Natural killer cell (primary cell): ENCODE measurements at regions not wholly inside any gene's neighbourhood (a gene's known extent, or its start where the extent isn't known, plus 50 kb on each side); places are given as distances from the start of the nearest gene placed in this dataset.

Source experiments
- ATAC-seq, 3 donors: fragments of 150-1000 bp in 2 of 3; fragments of 200-7000 bp in 1 of 3; cut with Tn5 transposase; 1 replicate in 1 of 3; 2 replicates in 2 of 3; pipeline ENCODE4 v1.10.0; 2021; ENCODE audit warnings: mild to moderate bottlenecking in 2 of 3, moderate library complexity in 2 of 3
- DNase-seq, 2 donors: peaks; one replicate each; pipeline versions ENCODE4 v3.0.0 to v3.0.0-alpha.2; 2013 to 2021; ENCODE audit warnings: mixed read lengths in 1 of 2
- H3K27ac ChIP-seq: one replicate; pipeline ENCODE4 v1.5.1; 2013; ENCODE audit warnings: mild to moderate bottlenecking, low read length
- H3K27me3 ChIP-seq: one replicate; pipeline ENCODE4 v1.6.1; 2013; ENCODE audit warnings: low read length; ENCODE audit not compliant: control insufficient read depth, insufficient read depth
- H3K36me3 ChIP-seq: one replicate; pipeline ENCODE4 v1.6.1; 2013; ENCODE audit warnings: low read length; ENCODE audit not compliant: control insufficient read depth, insufficient read depth
- H3K4me1 ChIP-seq: one replicate; pipeline ENCODE4 v1.6.1; 2013; ENCODE audit warnings: low read length; ENCODE audit not compliant: control insufficient read depth, insufficient read depth
- H3K4me3 ChIP-seq: one replicate; pipeline ENCODE4 v1.5.1; 2013; ENCODE audit warnings: low read length
- H3K9me3 ChIP-seq: one replicate; pipeline ENCODE4 v1.6.1; 2013; ENCODE audit warnings: low read length; ENCODE audit not compliant: control insufficient read depth, insufficient read depth
- H3K27ac Mint-ChIP-seq, 2 donors: one replicate each; pipeline ENCODE4 v1.8.0; 2022; ENCODE audit warnings: mild to moderate bottlenecking in 2 of 2, mixed read lengths in 2 of 2, moderate library complexity in 1 of 2
- H3K27me3 Mint-ChIP-seq, 2 donors: one replicate each; pipeline ENCODE4 v1.8.0; 2022; ENCODE audit warnings: low read depth in 2 of 2, mixed read lengths in 2 of 2
- H3K36me3 Mint-ChIP-seq: one replicate; pipeline ENCODE4 v1.8.0; 2022; ENCODE audit warnings: mixed read lengths
- H3K4me1 Mint-ChIP-seq, 2 donors: one replicate each; pipeline ENCODE4 v1.8.0; 2022; ENCODE audit warnings: mixed read lengths in 2 of 2
- H3K4me3 Mint-ChIP-seq: one replicate; pipeline ENCODE4 v1.8.0; 2022; ENCODE audit warnings: mild to moderate bottlenecking, moderate library complexity, mixed read lengths
- H3K9me3 Mint-ChIP-seq, 2 donors: one replicate each; pipeline ENCODE4 v1.8.0; 2022; ENCODE audit warnings: mixed read lengths in 2 of 2
- WGBS: methylation state at CpG from one replicate; pipeline ENCODE4 v1.1.7; 2013; ENCODE audit warnings: missing lambda C conversion rate; ENCODE audit not compliant: insufficient coverage; 5-methylcytosine and 5-hydroxymethylcytosine counted together
- intact Hi-C: fragments of 100-400 bp; cut with micrococcal nuclease; formaldehyde crosslinking; loops from one replicate; pipeline ENCODE4 v1.14.2; 2022
- TF ChIP-seq, protein P1 (sequence below): fragments of 200-600 bp; IDR thresholded peaks from one replicate; pipeline ENCODE4 v1.8.0; 2022; ENCODE audit warnings: antibody characterized with exemption

DNA sequence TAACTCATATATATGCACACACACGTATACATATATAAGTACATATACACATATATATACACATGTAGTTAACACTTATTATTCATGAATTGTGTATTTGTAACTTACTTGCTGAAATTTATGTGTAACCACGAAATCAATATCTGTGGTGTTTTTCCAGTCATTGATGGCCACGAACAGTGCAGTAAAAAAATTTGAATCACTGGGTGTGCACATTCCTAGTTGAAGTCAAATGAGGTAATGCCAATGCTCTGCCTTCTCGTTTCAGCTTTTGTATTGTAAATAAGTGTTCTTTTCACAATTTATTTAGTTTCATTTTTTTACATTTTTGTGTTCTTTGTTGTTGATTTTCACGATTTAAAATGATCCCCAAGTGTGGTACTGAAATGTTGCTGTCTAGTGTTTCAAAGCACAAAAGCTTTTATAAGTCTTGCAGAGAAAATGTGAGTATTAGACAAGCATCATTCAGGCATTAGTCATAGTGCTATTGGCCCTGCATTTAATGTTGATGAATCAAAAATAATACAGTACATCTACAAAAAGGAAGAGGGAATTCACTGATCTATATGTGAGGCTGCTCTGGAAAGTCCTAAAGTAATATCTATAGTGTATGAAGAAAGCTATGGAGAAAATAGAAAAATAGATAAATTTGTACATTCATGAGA, 419.0 kb downstream of the DSC3 start:
- intact Hi-C loops = no loop called here
- H3K36me3 ChIP-seq = no peaks in the 10 kb centered on the region
- no peaks in the 10 kb centered on the region for H3K4me1 ChIP-seq
- no peak overlapping the region for H3K27ac Mint-ChIP-seq
- H3K27me3 Mint-ChIP-seq = no peaks in the 10 kb centered on the region
- WGBS = 73% methylated on average over 3 of the region's 5 CpGs
- H3K9me3 ChIP-seq = no peaks in the 10 kb centered on the region
- peaks cover 12 to 16% of the 10 kb centered on the region in 2 donors for H3K9me3 Mint-ChIP-seq
- H3K27ac ChIP-seq = no peak overlapping the region
- H3K36me3 Mint-ChIP-seq = peaks cover 8% of the 10 kb centered on the region
- no peak overlapping the region for H3K4me3 Mint-ChIP-seq
- DNase-seq (no peak), ATAC-seq (no peak)
- no peaks in the 10 kb centered on the region for H3K4me1 Mint-ChIP-seq
- H3K27me3 ChIP-seq = no peaks in the 10 kb centered on the region
- TF ChIP-seq, protein P1, sequence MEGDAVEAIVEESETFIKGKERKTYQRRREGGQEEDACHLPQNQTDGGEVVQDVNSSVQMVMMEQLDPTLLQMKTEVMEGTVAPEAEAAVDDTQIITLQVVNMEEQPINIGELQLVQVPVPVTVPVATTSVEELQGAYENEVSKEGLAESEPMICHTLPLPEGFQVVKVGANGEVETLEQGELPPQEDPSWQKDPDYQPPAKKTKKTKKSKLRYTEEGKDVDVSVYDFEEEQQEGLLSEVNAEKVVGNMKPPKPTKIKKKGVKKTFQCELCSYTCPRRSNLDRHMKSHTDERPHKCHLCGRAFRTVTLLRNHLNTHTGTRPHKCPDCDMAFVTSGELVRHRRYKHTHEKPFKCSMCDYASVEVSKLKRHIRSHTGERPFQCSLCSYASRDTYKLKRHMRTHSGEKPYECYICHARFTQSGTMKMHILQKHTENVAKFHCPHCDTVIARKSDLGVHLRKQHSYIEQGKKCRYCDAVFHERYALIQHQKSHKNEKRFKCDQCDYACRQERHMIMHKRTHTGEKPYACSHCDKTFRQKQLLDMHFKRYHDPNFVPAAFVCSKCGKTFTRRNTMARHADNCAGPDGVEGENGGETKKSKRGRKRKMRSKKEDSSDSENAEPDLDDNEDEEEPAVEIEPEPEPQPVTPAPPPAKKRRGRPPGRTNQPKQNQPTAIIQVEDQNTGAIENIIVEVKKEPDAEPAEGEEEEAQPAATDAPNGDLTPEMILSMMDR = no peak
- no peak overlapping the region for H3K4me3 ChIP-seq

GRCh38 chr18:30622635-30623034, 419.9 kb downstream of the DSC3 start:
- no peak for DNase-seq
- H3K4me1 ChIP-seq = no peaks in the 10 kb centered on the region
- peaks cover 8% of the 10 kb centered on the region for H3K36me3 Mint-ChIP-seq
- H3K4me3 ChIP-seq = no peak overlapping the region
- H3K27me3 Mint-ChIP-seq = no peaks in the 10 kb centered on the region
- ATAC-seq = no peak
- H3K27me3 ChIP-seq = no peaks in the 10 kb centered on the region
- H3K9me3 Mint-ChIP-seq = peaks cover 12 to 16% of the 10 kb centered on the region in 2 donors
- no peaks in the 10 kb centered on the region for H3K9me3 ChIP-seq
- no peak overlapping the region for H3K4me3 Mint-ChIP-seq
- H3K27ac Mint-ChIP-seq = no peak overlapping the region
- H3K4me1 Mint-ChIP-seq = no peaks in the 10 kb centered on the region
- TF ChIP-seq, protein P1 = no peak
- no peaks in the 10 kb centered on the region for H3K36me3 ChIP-seq
- intact Hi-C loops = no loop called here
- no peak overlapping the region for H3K27ac ChIP-seq
- 67% methylated on average over 4 of the region's 6 CpGs for WGBS

- H3K9me3 Mint-ChIP-seq = peaks cover 12 to 16% of the 10 kb centered on the region in 2 donors
- H3K4me1 ChIP-seq = no peaks in the 10 kb centered on the region
- H3K27ac Mint-ChIP-seq = no peak overlapping the region
- TF ChIP-seq, protein P1 = no peak
- no peak for DNase-seq
- H3K27me3 Mint-ChIP-seq = no peaks in the 10 kb centered on the region
- H3K27me3 ChIP-seq = no peaks in the 10 kb centered on the region
- no peaks in the 10 kb centered on the region for H3K9me3 ChIP-seq
- intact Hi-C loops = no loop called here
- no peaks in the 10 kb centered on the region for H3K36me3 ChIP-seq
- no peak for ATAC-seq
- no peaks in the 10 kb centered on the region for H3K4me1 Mint-ChIP-seq
- peaks cover 8% of the 10 kb centered on the region for H3K36me3 Mint-ChIP-seq
- H3K27ac ChIP-seq = no peak overlapping the region
- 90% methylated on average over 3 of the region's 3 CpGs for WGBS
- H3K4me3 Mint-ChIP-seq = no peak overlapping the region
- no peak overlapping the region for H3K4me3 ChIP-seq
Measured at GRCh38 chr18:30622104-30622503, 420.4 kb downstream of the DSC3 start.

- Mint-ChIP-seq H3K27ac (no peak overlapping the region), H3K4me1 (no peaks in the 10 kb centered on the region), H3K27me3 (no peaks in the 10 kb centered on the region), H3K9me3 (peaks cover 14 to 16% of the 10 kb centered on the region in 2 donors), H3K36me3 (no peaks in the 10 kb centered on the region), H3K4me3 (no peak overlapping the region)
- no peak for ATAC-seq
- 89% methylated on average over 1 of the region's 3 CpGs for WGBS
- Histone ChIP-seq H3K9me3 (no peaks in the 10 kb centered on the region), H3K27me3 (no peaks in the 10 kb centered on the region), H3K27ac (no peak overlapping the region), H3K4me3 (no peak overlapping the region), H3K4me1 (no peaks in the 10 kb centered on the region), H3K36me3 (no peaks in the 10 kb centered on the region)
- intact Hi-C loops = no loop called here
- DNase-seq = no peak
- TF ChIP-seq, protein P1 = no peak
Measured at GRCh38 chr18:30618567-30618966, 424.0 kb downstream of the DSC3 start.
